GM12891 (cell line): ENCODE measurements at regions not wholly inside any gene's neighbourhood (a gene's known extent, or its start where the extent isn't known, plus 50 kb on each side); places are given as distances from the start of the nearest gene placed in this dataset.

Experiments
- DNase-seq: peaks from one replicate; pipeline ENCODE4 v3.0.0; 2011; ENCODE audit warnings: low spot score; ENCODE audit not compliant: insufficient read length
- FAIRE-seq: peaks from 2 replicates; lab custom pipeline; 2011; peaks lifted over from hg19 to GRCh38; lab: Jason Lieb, UNC
- PAX5 ChIP-seq: IDR thresholded peaks from 2 replicates; pipeline ENCODE4 v1.6.1; 2011; ENCODE audit warnings: low read length, moderate library complexity, mild to moderate bottlenecking; ENCODE audit not compliant: insufficient read depth, severe bottlenecking
- POLR2A ChIP-seq: IDR thresholded peaks from 2 replicates; pipeline ENCODE4 v1.6.1; 2011; ENCODE audit warnings: low read depth, low read length, control low read depth
- POLR2AphosphoS5 ChIP-seq: IDR thresholded peaks from 2 replicates; pipeline ENCODE4 v1.6.1; 2011; ENCODE audit warnings: low read depth, low read length, control low read depth
- POU2F2 ChIP-seq: IDR thresholded peaks from 2 replicates; pipeline ENCODE4 v1.6.1; 2011; ENCODE audit warnings: low read depth, mild to moderate bottlenecking, control low read depth, low read length, moderate library complexity
- SPI1 ChIP-seq: IDR thresholded peaks from 2 replicates; pipeline ENCODE4 v1.6.1; 2011; ENCODE audit warnings: low read depth, low read length, control low read depth
- TAF1 ChIP-seq: IDR thresholded peaks from 2 replicates; pipeline ENCODE4 v1.6.1; 2011; ENCODE audit warnings: low read depth, low read length, control low read depth

- FAIRE-seq: no peak
Observed at GRCh38 chr4:123816462-123816861, 419.9 kb downstream of the SPRY1 start.

GRCh38 chr4:123817025-123817688, 420.6 kb downstream of the SPRY1 start:
- FAIRE-seq: no peak
- TF ChIP-seq TAF1 (no peak), POLR2AphosphoS5 (no peak), SPI1 (no peak), PAX5 (no peak), POLR2A (no peak), POU2F2 (no peak)
- DNase-seq: no peak

More at GRCh38 chr4:123816462-123816861, 419.9 kb downstream of the SPRY1 start:
- DNase-seq: no peak
- TF ChIP-seq POLR2AphosphoS5 (no peak), TAF1 (no peak), SPI1 (no peak), PAX5 (no peak), POU2F2 (no peak), POLR2A (no peak)

GRCh38 chr4:123819362-123820035, 422.9 kb downstream of the SPRY1 start:
- no peak for DNase-seq
- no peak for FAIRE-seq
- TF ChIP-seq POLR2AphosphoS5 (no peak), SPI1 (no peak), POU2F2 (no peak), TAF1 (no peak), PAX5 (no peak), POLR2A (no peak)

- FAIRE-seq (no peak), DNase-seq (no peak)
- TF ChIP-seq POLR2AphosphoS5 (no peak), POLR2A (no peak), POU2F2 (no peak)
Observed at GRCh38 chr4:123821861-123822260, 425.3 kb downstream of the SPRY1 start.

- DNase-seq (no peak), FAIRE-seq (no peak)
- TF ChIP-seq POU2F2: no peak
- no peak for TF ChIP-seq SPI1
- no peak for TF ChIP-seq POLR2A
- TF ChIP-seq POLR2AphosphoS5: no peak
- TF ChIP-seq TAF1: no peak
- TF ChIP-seq PAX5: no peak
Observed at GRCh38 chr4:123822353-123822752, 425.8 kb downstream of the SPRY1 start.

- no peak for TF ChIP-seq PAX5
- TF ChIP-seq TAF1: no peak
- no peak for TF ChIP-seq POLR2AphosphoS5
- no peak for TF ChIP-seq POLR2A
- TF ChIP-seq POU2F2: no peak
- TF ChIP-seq SPI1: no peak
- DNase-seq (no peak), FAIRE-seq (no peak)
Observed at GRCh38 chr4:123823244-123823643, 426.6 kb downstream of the SPRY1 start.

- FAIRE-seq (no peak), DNase-seq (no peak)
- no peak for TF ChIP-seq POLR2AphosphoS5
- no peak for TF ChIP-seq TAF1
Observed at GRCh38 chr4:123824524-123824923, 427.9 kb downstream of the SPRY1 start.

- TF ChIP-seq POLR2AphosphoS5: no peak
- DNase-seq: no peak
- no peak for FAIRE-seq
Observed at GRCh38 chr4:123825596-123826291, 429.1 kb downstream of the SPRY1 start.

- TF ChIP-seq TAF1: no peak
- TF ChIP-seq SPI1: no peak
- no peak for FAIRE-seq
- DNase-seq: no peak
Observed at GRCh38 chr4:123826896-123827295, 430.3 kb downstream of the SPRY1 start.

- TF ChIP-seq POU2F2 (no peak), PAX5 (no peak)
- no peak for DNase-seq
- FAIRE-seq: no peak
Observed at GRCh38 chr4:123827511-123827910, 430.9 kb downstream of the SPRY1 start.

- DNase-seq (no peak), FAIRE-seq (no peak)
- TF ChIP-seq POLR2AphosphoS5 (no peak), POU2F2 (no peak), PAX5 (no peak), SPI1 (no peak), POLR2A (no peak), TAF1 (no peak)
Observed at GRCh38 chr4:123830930-123831329, 434.3 kb downstream of the SPRY1 start.
